ENCODE measurements at regions not wholly inside any gene's neighbourhood (a gene's known extent, or its start where the extent isn't known, plus 50 kb on each side); places are given as distances from the start of the nearest gene placed in this dataset.
A peak's percentile ranks its signal among the peaks of the same experiment; 100 is the strongest.
"Not testable (repeated sequence)": the region's sequence is repeated elsewhere in the genome, so short reads cannot be mapped to it uniquely, and the experiment has no call there.

DNA sequence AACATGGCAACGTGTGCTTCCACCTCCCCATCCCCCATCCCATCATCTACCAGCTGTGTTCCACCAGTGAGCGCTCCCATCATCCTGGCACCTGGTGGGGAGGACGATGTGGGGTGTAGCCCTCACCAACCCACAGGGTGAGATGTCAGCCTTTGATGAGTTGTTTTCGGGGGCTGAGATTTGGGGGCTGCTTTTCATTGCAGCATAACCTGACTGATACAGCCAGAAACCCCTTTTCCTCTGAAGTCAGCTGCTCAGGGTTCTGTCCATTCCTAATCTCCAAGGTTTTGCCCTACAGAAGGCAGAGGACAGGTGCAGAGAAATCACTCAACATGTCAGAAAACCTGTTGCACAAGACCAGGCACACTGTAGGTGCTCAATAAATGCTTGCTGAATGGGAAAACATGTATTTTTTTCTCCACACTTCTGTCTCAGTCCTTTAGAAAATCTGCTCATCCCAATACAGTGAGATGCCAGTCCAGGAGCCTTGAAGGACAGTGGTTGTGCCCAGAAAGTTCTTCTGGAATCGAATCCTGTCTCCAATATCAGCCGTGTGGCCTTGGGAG is 239.8 kb downstream of the RBM19 start:
- DNase-seq: no peak

DNA sequence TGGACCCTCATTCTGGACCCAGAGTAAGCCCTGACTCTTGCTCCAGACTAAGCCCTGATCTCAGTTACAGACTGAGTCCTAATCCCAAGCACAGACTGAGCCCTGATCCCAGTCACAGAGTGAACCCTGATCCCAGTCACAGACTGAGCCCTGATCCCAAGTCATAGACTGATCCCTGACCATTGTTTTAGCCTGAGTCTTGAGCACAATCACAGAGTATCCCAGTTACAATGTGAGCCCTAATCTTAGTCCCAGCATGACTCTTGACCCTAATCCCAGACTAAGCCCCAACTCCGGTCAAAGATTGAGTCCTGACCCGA is 240.6 kb downstream of the RBM19 start:
- DNase-seq: no peak

DNA sequence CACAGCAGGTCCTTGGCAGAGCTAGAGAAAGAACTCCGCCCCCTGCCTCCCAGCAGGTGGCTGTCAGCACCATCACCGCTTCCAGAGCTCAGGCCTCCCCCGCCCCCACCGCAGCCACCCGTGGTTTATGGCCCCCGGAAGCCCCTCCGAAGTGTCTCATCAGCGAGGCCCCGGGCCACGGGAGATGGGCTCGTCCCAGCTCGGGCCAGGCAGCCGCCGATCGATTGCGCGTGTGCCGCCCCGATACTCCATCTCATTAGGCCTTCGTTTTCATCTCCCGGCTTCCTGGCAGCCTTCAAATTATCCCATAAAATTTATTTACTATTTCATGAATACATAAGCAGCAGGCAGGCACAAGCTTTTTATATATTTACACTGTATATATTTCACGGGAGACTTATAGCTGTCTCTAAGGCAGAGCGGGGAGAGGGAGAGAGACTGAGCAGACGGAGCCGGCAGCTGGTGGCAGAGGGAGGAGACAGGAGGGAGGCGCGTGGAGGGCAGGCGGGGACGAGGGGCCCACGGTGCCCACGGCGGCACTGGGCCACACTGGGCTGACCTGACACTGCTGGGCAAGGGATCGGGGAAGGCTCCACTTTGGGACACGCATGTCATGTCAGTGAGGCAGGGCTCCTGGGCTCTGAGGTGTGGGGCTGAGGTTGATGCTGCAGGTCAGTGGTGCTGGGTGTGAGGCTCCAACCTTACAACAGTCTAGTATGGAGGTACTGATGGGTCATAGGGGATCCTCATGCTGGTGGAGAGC is 241.2 kb downstream of the RBM19 start:
- DNase-seq: peak; percentile 38

DNA sequence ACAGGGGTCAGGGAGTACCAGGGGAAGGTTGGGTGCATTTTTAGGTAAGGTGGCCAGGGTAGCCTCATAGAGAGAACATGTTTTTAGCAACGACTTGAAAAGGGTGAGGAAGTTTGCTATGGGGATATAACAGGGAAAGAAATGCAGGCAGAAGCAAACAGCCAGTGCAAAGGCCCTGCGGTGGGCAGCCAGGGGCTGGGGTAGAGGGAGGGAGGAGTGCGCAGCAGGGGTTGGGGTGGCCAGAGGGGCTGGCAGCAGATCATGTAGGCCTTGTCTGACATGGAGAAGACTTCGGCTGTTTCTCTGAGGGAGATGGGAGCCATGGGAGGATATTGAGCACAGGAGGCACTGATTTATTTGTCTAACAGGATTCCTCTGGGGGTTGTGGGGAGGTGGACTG is 242.5 kb downstream of the RBM19 start:
- DNase-seq: no peak

DNA sequence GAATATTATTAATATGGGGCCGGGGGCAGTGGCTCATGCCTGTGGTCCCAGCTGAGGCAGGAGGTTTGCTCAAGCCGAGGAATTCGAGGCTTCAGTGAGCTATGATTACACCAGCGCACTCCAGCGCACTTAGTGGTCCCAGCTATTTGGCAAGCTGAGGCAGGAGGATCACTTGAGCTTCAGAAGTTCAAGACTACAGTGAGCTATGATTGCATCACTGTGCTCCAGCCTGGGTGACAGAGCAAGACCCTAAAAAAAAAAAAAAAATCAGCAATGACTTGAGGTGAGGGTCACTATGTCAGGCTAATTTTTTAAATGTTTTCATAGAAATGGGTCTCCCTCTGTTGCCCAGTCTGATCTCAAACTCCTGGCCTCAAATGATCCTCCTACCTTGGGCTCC is 243.4 kb downstream of the RBM19 start:
- DNase-seq: no peak

DNA sequence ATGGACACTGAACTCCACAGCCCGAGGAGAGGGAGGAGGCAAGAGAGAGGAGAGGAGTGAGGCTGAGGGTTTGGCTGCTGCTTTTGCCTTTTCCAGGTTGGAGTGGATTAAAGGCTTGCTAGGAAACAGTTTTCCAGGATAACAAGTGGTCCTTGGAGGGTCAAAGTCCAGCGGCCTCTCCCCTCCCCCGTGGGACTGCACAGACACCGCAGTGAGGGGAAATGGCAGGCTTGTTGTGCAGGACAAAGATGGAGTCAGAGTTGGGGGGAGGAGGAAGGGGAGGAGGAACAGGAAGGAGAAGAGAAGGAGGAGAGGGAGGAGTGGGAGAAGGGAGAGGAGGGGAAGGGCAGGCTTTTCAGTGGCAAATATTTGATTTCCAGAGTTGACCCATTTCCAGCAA is 245.5 kb downstream of the RBM19 start:
- DNase-seq: no peak

DNA sequence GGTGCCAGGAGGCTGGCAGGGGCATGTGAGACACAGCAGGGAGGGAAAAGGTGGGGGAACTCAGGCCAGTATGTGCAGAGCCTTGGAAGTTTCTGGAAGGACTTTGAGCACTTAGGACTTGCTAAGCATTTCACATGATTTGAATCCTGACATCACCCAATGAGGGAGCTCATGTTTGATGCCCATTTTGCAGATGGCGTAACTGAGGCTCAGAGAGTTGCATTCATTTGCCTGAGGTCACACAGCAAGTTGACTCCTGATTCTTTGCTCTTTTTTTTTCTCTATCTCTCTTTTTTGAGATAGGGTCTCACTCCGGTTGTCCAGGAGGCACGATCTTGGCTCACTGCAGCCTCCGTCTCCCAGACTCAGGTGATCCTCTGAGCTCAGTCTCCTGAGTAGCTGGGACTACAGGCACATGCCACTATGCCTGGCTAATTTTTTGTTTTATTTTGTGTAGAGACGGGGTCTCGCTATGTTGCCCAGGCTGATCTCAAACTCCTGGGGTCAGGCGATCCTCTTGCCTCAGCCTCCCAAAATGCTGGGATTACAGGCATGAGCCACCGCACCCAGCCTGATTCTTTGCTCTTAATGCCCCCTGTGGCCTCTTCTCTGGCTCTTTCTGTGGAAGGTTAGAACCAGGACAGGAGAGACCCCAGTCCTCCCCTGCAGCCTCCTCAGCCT is 246.1 kb downstream of the RBM19 start:
- DNase-seq: no peak

DNA sequence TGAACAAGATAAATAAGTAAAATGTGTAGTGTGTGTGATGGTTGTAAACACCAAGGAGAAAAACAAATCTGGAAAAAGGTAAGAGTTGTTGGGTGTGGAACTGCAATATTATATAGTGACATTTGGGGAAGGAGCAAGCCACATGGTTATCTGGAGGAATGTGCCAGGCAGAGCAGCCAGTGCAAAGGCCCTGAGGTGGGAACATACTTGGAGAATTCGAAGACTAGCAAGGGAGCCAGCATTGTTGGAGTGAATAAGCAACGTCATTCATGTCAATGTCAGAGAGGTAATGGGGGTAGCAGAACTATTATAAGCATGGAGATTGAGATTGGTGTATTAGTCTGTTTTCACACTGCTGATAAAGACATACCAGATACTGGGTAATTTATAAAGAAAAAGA is 241.5 kb upstream of the LHX5 start:
- no peak for DNase-seq

DNA sequence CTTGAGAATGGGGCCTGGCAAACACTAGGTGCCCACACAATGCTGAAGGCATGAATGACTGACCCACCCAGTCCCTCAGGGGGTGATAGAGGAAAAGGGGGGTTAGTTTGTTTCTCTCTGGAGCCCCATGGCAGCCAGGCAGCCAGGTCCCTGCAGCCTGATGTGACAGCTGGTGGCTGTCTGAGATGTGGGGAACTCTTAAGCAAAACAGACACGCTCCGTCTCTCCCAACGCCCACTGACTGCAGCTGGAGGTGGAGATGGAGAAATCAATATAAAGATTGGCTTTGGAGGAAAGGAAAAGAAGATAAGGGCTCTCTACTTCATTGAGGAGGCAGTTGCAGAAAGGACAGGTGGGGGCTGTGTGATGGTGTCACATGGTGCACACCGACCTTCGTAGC is 240.8 kb upstream of the LHX5 start:
- no peak for DNase-seq

DNA sequence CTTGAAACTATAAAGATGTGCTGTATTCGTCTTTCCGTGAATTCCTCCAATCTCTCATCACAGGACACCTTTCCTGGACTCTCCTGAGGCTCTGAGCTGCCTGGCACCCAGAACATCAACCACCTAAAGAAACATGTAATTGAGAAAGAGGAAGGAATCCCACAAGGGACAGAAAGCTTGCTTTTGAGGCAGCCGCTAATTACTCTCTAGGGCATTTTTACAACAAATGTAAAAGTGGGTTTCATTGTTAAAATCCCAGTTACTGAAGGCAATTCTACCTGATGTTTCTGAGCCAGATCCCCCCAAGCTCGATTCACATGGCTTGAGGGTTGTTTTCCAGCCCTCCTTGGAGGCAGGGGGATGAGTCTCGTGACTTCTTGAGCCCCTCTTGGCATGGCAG is 238.5 kb upstream of the LHX5 start:
- DNase-seq: no peak

DNA sequence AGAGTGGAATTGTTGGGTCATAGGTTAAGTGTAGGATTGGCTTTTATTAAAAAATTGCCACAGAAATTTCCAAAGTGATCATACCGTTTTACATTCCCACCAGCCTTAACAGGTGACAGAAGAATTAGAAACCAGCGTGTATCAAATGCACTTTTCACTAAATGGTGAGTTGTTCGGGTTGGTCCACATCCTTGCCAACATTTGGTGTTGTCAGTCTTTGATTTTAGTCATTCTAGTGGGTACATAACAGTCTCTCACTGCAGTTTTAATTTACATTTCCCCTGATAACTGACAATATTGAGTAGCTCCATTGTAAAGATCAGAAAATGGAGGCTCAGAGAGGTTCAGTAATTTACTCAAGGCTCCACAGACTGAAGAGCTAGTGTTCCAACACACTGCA is 237.8 kb upstream of the LHX5 start:
- DNase-seq: no peak

DNA sequence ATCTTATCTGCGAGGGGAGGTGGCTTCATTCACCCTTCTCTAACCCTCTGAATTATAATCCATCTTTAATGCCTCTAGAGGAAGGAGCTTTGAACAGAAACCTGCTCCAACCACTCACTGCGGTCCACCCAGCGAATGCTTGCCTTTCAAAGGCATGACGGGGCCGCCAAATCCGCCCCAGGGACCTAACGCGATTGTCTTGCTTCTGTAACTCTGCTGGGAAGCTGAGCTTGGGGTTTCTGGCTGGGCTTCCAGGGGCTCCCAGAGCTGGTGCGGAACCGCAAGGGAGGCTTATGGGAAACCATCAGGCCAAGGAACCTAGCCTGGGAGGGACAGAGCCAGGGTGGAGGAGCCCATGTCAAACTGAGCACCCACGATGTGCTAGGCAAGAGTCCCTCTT is 231.2 kb upstream of the LHX5 start:
- no peak for DNase-seq

DNA sequence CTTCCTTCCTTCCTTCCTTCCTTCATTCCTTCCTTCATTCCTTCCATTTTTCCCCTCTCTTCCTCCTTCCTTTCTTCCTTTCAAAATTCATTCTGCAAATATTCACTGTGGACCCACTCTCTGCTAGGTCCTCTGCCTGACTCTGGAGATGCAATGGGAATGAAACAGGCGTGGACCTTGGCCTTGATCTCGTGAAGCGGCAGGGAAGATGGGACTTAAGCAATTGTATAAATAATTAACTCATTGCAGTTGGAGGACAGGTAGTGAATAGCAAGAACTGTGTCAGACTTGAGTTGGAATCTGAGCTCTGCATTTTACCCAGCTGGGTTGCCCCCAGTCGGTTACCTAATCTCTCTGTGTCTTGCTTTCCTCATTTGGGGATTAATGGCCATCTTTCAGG is 230.6 kb upstream of the LHX5 start:
- DNase-seq: no peak

DNA sequence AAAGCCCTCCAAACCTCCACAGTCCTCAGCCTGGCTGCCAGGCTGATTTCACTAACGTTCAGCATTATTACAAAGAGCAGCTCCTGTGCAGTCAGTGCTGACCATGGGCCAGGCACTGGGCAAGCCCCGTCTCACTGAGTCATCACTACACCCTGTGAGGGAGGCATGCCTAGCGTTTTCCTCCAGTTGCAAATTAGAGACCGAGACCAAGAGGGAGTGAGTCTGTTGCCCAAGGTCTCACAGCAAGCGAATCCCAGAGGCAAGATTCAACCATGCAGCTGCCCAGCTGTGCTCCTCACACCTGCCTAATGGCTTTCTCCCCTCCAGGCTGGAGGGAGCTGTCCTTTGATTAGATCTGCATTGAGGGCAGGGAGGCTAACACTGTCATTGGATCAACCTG is 229.3 kb upstream of the LHX5 start:
- DNase-seq: no peak

DNA sequence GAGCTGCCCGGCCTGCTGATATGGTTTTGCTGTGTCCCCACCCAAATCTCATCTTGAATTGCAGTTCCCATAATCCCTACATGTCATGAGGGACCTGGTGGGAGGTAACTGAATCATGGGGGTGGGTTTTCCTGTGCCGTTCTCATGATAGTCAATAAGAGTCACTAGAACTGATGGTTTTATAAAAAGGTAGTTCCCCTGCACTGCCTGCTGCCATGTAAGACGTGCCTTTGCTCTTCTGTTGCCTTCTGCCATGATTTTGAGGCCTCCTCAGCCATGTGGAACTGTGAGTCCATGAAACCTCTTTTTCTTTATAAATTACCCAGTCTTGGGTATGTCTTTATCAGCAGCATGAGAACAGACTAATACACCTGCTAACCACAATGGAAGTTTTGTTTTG is 228.3 kb upstream of the LHX5 start:
- not testable (repeated sequence) for DNase-seq

DNA sequence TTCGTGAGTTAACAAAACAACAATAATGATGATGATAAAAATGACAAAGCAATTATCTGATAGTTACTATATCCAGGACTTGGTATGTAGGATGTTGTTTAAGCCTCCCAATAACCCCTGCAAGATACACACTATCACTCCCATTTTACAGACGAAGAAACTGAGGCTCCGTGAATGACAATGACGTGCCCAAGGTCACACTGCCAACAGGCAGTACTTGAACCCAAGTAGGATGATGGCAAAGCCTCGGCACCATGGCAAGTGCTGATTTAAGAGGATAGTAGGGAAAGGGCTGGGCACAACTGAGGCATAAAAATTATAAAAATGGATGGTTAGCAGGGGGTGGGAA is 226.8 kb upstream of the LHX5 start:
- DNase-seq: no peak

DNA sequence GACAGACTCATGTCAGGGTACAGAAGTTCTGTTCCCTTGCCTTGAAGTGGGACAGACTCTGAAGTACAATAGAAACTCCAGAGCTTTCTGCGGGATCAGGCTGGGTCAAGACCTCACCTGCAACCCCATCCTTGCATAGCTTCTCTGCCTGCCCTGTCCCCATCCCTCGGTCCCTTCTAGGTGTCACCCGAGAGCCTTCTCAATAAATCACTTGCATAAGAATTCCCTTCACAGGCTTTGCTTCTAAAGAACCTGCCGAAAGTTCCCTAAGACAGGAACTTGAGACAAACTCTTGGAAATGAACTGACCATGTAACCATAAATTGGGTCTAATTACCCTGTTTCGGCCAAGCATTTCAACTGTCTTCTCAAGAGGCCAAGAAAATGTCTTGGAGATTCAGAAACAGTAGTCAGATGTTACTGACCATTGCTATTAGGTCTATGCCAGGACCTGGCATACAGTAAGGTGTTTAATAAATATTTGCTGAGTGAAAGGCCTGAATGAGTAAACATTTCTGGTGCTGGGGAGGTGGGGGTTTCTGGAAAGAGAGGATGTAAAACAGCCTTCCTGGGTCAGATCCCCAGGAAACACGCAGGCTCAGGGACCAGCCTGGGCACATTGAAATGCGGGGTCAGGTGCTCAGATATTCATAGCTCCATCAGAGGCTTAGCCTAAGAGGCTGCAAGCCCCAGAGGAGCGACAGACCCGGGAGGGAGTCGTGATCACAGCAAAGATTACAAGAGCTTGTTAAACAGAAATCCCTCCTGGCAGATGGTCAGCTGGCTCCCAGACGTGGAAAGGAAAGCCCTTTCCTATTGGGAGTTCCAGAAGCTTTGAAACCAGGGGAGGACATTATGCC is 226.2 kb upstream of the LHX5 start:
- peak; percentile 65 for DNase-seq

DNA sequence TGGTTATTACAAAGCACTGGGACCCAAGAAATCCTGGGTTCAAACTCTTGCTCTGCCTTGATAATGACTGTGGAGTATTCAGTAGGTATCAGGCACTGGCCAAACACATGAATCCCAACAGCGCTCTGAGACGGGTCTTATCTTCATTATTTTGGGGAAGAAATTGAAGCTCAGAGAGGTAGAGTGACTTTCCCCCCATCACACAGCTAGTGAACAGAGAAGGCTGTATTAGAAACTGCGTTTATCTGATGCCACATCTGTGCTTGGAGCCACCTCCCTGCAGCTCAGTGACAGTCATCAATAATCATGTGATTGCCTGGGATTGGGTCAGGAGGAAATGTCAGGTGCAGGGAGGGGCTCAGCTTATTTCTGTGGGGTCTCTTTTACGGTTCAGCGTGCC is 225.4 kb upstream of the LHX5 start:
- DNase-seq: no peak

DNA sequence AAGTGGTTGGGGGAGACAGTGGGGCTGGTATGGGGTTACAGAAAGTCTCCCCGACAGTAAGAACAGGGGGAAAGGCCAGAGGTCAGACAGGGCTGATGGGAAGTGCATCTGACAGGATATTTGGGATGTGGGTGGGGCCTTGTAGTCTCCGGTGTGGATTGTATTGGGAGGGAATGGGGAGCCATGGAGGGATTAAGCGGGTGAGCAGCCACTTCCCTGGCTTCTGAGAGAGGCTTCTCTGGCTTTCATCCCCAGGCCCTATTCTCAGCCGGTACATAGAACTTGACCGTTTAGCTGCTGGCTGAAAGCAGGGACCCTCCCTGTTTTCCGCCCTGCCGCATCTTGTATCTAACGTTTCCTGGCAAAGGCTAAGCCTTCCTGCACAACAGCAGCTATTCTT is 222.0 kb upstream of the LHX5 start:
- no peak for DNase-seq

DNA sequence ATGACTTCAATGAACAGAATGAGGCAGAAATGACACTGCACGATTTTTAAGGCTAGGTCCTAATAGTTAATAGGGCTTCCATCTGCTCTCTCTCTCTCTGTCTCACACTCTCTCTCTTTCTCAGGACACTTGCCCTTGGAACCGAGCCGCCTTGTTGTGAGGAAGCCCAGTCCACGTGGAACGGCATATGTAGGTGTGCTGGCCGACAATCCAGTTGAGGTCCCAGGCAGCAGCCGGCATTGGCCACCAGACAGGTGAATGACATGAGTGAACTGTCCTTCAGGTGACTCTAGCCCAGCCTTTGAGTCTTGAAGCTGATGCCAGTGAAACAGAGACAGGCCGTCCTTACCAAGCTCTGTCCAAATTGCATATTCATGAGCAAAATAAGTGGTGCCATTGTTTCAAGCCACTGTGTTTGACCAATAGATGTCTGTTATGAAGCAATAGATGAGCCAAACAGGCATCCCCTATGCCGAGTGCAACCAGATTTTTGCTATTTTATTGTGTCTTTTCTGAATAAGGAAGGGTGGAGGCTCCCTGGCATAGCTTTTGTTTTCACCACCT is 217.5 kb upstream of the LHX5 start:
- no peak for DNase-seq

DNA sequence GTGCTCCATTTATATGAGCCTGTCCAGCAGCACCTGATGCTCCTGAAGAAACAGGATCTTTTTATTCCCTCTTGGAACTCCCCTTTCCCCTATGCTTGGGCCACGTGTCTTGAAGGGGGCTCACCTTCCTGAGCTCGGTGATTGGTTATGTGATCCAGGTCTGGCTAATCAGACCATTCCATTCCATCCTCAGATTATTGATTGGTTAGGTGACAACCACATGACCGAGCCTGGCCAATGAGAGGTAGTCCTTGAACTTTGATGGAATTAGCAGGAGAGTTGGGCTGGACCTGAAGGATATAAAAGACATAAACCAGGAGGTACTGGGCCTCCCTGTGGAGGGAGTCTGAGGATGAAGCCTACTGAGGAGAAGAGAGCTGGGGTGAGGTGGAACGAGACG is 216.6 kb upstream of the LHX5 start:
- DNase-seq: no peak

DNA sequence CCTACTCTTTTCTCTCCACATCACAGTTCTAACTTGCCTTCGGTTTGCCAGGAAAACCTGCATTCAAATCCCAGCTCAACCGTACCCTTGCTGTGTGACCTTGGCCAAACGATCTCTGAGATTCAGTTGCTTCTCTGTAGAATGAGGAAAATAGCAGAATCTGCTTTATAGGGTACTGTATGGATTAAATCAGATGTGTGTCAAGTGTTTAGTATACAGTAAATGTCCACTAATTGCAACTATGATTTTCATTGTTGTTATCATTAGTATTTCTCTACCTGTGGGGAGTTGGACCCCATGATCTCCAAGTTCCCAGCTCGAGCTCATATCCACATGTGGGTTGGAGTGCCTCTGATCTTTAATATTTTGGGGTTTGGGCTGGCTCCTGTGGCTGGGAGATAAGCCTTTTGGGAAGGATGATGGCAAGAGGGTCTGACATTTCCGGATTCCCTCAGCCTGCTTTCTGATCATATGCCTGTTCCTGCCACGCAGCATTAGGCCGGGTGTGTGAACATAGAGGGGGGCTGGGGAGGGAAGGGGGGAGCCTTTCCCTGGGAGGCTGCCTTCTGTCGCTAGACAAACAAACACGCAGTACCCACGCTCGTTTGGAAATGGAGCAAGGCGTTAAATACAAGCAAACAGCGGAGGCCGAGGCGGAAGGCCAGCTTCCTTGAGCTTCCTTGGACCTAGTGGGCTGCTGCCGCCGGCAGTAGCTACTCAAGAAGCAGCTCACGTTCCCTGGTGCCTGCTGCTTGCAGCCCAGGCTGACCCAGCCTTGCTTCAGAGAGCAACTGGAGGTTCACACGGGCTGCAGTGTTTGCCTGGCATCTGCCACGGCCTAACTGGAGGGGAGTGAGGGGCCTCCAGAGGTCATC is 213.5 kb upstream of the LHX5 start:
- DNase-seq: peak; percentile 51

All from NCI-H2171 (cell line).